ENCODE measurements at regions not wholly inside any gene's neighbourhood (a gene's known extent, or its start where the extent isn't known, plus 50 kb on each side); places are given as distances from the start of the nearest gene placed in this dataset.
A peak's percentile ranks its signal among the peaks of the same experiment; 100 is the strongest.
"Not testable (repeated sequence)": the region's sequence is repeated elsewhere in the genome, so short reads cannot be mapped to it uniquely, and the experiment has no call there.

- H3K4me1 Mint-ChIP-seq: no peaks in the 10 kb centered on the region
- DNase-seq (ENCODE audit: low spot score in 2 of 2) (no peak), ATAC-seq (no peak)
- no peaks in the 10 kb centered on the region for H3K36me3 Mint-ChIP-seq
- H3K27ac Mint-ChIP-seq: no peak overlapping the region
- no peak overlapping the region for H3K4me3 Mint-ChIP-seq
- peaks cover 4% of the 10 kb centered on the region for H3K9me3 Mint-ChIP-seq
These were observed 319.8 kb downstream of the HINT1 start for GRCh38 chr5:130845049-130845765.

- peaks cover 16% of the 10 kb centered on the region for H3K4me1 Mint-ChIP-seq
- no peaks in the 10 kb centered on the region for H3K9me3 Mint-ChIP-seq
- H3K36me3 Mint-ChIP-seq: no peaks in the 10 kb centered on the region
- peak overlapping the region; percentile 24 for H3K27ac Mint-ChIP-seq
- no peak for ATAC-seq
- peak overlapping the region; percentile 58 for H3K4me3 Mint-ChIP-seq
- DNase-seq (ENCODE audit: low spot score in 2 of 2): no peak
These were observed 328.1 kb downstream of the HINT1 start for GRCh38 chr5:130836729-130837649.

- H3K4me3 Mint-ChIP-seq; H3K4me1 Mint-ChIP-seq; H3K27ac Mint-ChIP-seq; ATAC-seq; H3K9me3 Mint-ChIP-seq; H3K36me3 Mint-ChIP-seq; DNase-seq (ENCODE audit: low spot score in 2 of 2): not testable (repeated sequence)
These were observed 347.3 kb downstream of the HINT1 start for GRCh38 chr5:130817598-130818384.

- H3K9me3 Mint-ChIP-seq: no peaks in the 10 kb centered on the region
- no peak overlapping the region for H3K4me3 Mint-ChIP-seq
- no peak for ATAC-seq
- no peak for DNase-seq (ENCODE audit: low spot score in 2 of 2)
- no peak overlapping the region for H3K27ac Mint-ChIP-seq
- no peaks in the 10 kb centered on the region for H3K4me1 Mint-ChIP-seq
- H3K36me3 Mint-ChIP-seq: no peaks in the 10 kb centered on the region
These were observed 349.8 kb downstream of the HINT1 start for GRCh38 chr5:130815246-130815645.

- ATAC-seq: no peak
- Mint-ChIP-seq H3K4me3 (no peak overlapping the region), H3K27ac (no peak overlapping the region), H3K36me3 (no peaks in the 10 kb centered on the region), H3K4me1 (no peaks in the 10 kb centered on the region), H3K9me3 (no peaks in the 10 kb centered on the region)
- DNase-seq (ENCODE audit: low spot score in 2 of 2): no peak
These were observed 356.4 kb downstream of the HINT1 start for GRCh38 chr5:130808691-130809090.

- ATAC-seq: no peak
- no peaks in the 10 kb centered on the region for H3K36me3 Mint-ChIP-seq
- no peak overlapping the region for H3K4me3 Mint-ChIP-seq
- H3K27ac Mint-ChIP-seq: no peak overlapping the region
- H3K4me1 Mint-ChIP-seq: no peaks in the 10 kb centered on the region
- no peak for DNase-seq (ENCODE audit: low spot score in 2 of 2)
- peaks cover 2% of the 10 kb centered on the region for H3K9me3 Mint-ChIP-seq
These were observed 359.4 kb downstream of the HINT1 start for GRCh38 chr5:130805648-130806047.

GRCh38 chr5:130805036-130805435 is 360.0 kb downstream of the HINT1 start:
- Mint-ChIP-seq H3K9me3 (peaks cover 2% of the 10 kb centered on the region), H3K27ac (no peak overlapping the region)
- ATAC-seq: no peak

GRCh38 chr5:130801963-130802362 is 363.1 kb downstream of the HINT1 start:
- H3K9me3 Mint-ChIP-seq: peaks cover 7% of the 10 kb centered on the region

More at GRCh38 chr5:130805036-130805435, 360.0 kb downstream of the HINT1 start:
- no peak overlapping the region for H3K4me3 Mint-ChIP-seq
- no peaks in the 10 kb centered on the region for H3K4me1 Mint-ChIP-seq
- DNase-seq (ENCODE audit: low spot score in 2 of 2): no peak
- no peaks in the 10 kb centered on the region for H3K36me3 Mint-ChIP-seq

GRCh38 chr5:130799015-130799414 is 366.0 kb downstream of the HINT1 start:
- Mint-ChIP-seq H3K4me1 (no peaks in the 10 kb centered on the region), H3K4me3 (no peak overlapping the region), H3K9me3 (peaks cover 7% of the 10 kb centered on the region), H3K36me3 (no peaks in the 10 kb centered on the region), H3K27ac (no peak overlapping the region)
- no peak for ATAC-seq
- no peak for DNase-seq (ENCODE audit: low spot score in 2 of 2)

More at GRCh38 chr5:130801963-130802362, 363.1 kb downstream of the HINT1 start:
- no peaks in the 10 kb centered on the region for H3K4me1 Mint-ChIP-seq
- no peaks in the 10 kb centered on the region for H3K36me3 Mint-ChIP-seq
- no peak for ATAC-seq
- DNase-seq (ENCODE audit: low spot score in 2 of 2): no peak
- no peak overlapping the region for H3K4me3 Mint-ChIP-seq
- no peak overlapping the region for H3K27ac Mint-ChIP-seq

GRCh38 chr5:130797303-130797702 is 367.8 kb downstream of the HINT1 start:
- Mint-ChIP-seq H3K27ac (no peak overlapping the region), H3K36me3 (no peaks in the 10 kb centered on the region), H3K4me3 (no peak overlapping the region), H3K9me3 (peaks cover 8% of the 10 kb centered on the region), H3K4me1 (no peaks in the 10 kb centered on the region)
- ATAC-seq: no peak
- no peak for DNase-seq (ENCODE audit: low spot score in 2 of 2)

GRCh38 chr5:130796902-130797301 is 368.2 kb downstream of the HINT1 start:
- peaks cover 10% of the 10 kb centered on the region for H3K9me3 Mint-ChIP-seq
- H3K36me3 Mint-ChIP-seq: no peaks in the 10 kb centered on the region
- no peaks in the 10 kb centered on the region for H3K4me1 Mint-ChIP-seq
- DNase-seq (ENCODE audit: low spot score in 2 of 2) (no peak), ATAC-seq (no peak)
- no peak overlapping the region for H3K4me3 Mint-ChIP-seq
- H3K27ac Mint-ChIP-seq: no peak overlapping the region

- Mint-ChIP-seq H3K27ac (no peak overlapping the region), H3K36me3 (no peaks in the 10 kb centered on the region), H3K4me1 (no peaks in the 10 kb centered on the region), H3K9me3 (peaks cover 10% of the 10 kb centered on the region), H3K4me3 (no peak overlapping the region)
- DNase-seq (ENCODE audit: low spot score in 2 of 2): no peak
- no peak for ATAC-seq
These were observed 369.0 kb downstream of the HINT1 start for GRCh38 chr5:130796032-130796431.

GRCh38 chr5:130795037-130795436 is 370.0 kb downstream of the HINT1 start:
- no peak overlapping the region for H3K4me3 Mint-ChIP-seq
- H3K36me3 Mint-ChIP-seq: no peaks in the 10 kb centered on the region
- no peak for DNase-seq (ENCODE audit: low spot score in 2 of 2)
- peaks cover 8% of the 10 kb centered on the region for H3K9me3 Mint-ChIP-seq
- H3K4me1 Mint-ChIP-seq: no peaks in the 10 kb centered on the region
- no peak overlapping the region for H3K27ac Mint-ChIP-seq
- ATAC-seq: no peak

- no peaks in the 10 kb centered on the region for H3K4me1 Mint-ChIP-seq
- ATAC-seq: no peak
- no peak for DNase-seq (ENCODE audit: low spot score in 2 of 2)
- H3K36me3 Mint-ChIP-seq: no peaks in the 10 kb centered on the region
- H3K27ac Mint-ChIP-seq: no peak overlapping the region
- H3K9me3 Mint-ChIP-seq: peaks cover 3% of the 10 kb centered on the region
- no peak overlapping the region for H3K4me3 Mint-ChIP-seq
These were observed 387.3 kb downstream of the HINT1 start for GRCh38 chr5:130777794-130778193.

GRCh38 chr5:130773813-130774212 is 391.2 kb downstream of the HINT1 start:
- ATAC-seq: no peak
- no peak overlapping the region for H3K27ac Mint-ChIP-seq
- H3K36me3 Mint-ChIP-seq: no peaks in the 10 kb centered on the region
- DNase-seq (ENCODE audit: low spot score in 2 of 2): no peak
- no peak overlapping the region for H3K4me3 Mint-ChIP-seq
- no peaks in the 10 kb centered on the region for H3K4me1 Mint-ChIP-seq
- H3K9me3 Mint-ChIP-seq: no peaks in the 10 kb centered on the region

Measured in stimulated activated effector memory CD8-positive, alpha-beta T cell treated with anti-CD3 and anti-CD28 coated beads, Interleukin-12 subunit alpha, Interleukin-12 subunit beta, amount 100 ng/mL, for 72 hours (primary cell).